ENCODE measurements at regions not wholly inside any gene's neighbourhood (a gene's known extent, or its start where the extent isn't known, plus 50 kb on each side); places are given as distances from the start of the nearest gene placed in this dataset.
A peak's percentile ranks its signal among the peaks of the same experiment; 100 is the strongest.

DNA sequence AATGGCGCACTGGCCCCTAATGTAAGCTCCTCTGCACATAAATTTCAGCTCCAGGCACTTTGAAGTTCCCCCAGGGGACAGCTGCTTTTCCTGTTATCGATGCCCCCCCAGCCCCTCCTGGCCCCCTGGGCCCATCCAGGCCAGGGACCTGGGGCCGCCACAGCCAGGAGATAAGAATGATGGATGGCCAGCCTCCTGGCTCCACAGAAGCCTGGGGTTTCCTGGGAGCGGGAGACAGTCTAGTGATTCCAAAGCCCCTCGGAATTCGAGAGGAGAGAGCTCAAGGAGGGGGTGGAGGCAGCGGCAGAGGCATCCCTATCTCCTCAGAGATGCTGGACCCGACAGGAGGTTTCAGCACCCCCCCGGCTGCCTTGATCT is 98.4 kb upstream of the HAND1 start:
- no peak for DNase-seq
- no peaks in the 10 kb centered on the region for H3K36me3 Mint-ChIP-seq (ENCODE audit: insufficient read depth, unreplicated experiment)
- intact Hi-C loops (cut with micrococcal nuclease; ENCODE audit: unreplicated experiment), result loop anchor here (1.0 to 2.0 kb wide), 2 partner anchors 56 to 109 kb away; no protein-coding TSS in a partner anchor
- peaks cover 7% of the 10 kb centered on the region for H3K4me1 Mint-ChIP-seq (ENCODE audit: low read depth, unreplicated experiment)
- no peak overlapping the region for H3K4me3 Mint-ChIP-seq (ENCODE audit: low read depth, unreplicated experiment)
- peaks cover 56% of the 10 kb centered on the region for H3K27me3 Mint-ChIP-seq (ENCODE audit: unreplicated experiment)
- BruUV-seq (replicated peaks), result no TSS peak
- no peak for TF ChIP-seq CTCF (IDR thresholded peaks at IDR 0.05; ENCODE audit: unreplicated experiment)
- no peak overlapping the region for H3K27ac Mint-ChIP-seq (ENCODE audit: unreplicated experiment)
- H3K9me3 Mint-ChIP-seq (ENCODE audit: low read depth, unreplicated experiment), result no peaks in the 10 kb centered on the region
- CTCF ChIA-PET, result no interaction called here

DNA sequence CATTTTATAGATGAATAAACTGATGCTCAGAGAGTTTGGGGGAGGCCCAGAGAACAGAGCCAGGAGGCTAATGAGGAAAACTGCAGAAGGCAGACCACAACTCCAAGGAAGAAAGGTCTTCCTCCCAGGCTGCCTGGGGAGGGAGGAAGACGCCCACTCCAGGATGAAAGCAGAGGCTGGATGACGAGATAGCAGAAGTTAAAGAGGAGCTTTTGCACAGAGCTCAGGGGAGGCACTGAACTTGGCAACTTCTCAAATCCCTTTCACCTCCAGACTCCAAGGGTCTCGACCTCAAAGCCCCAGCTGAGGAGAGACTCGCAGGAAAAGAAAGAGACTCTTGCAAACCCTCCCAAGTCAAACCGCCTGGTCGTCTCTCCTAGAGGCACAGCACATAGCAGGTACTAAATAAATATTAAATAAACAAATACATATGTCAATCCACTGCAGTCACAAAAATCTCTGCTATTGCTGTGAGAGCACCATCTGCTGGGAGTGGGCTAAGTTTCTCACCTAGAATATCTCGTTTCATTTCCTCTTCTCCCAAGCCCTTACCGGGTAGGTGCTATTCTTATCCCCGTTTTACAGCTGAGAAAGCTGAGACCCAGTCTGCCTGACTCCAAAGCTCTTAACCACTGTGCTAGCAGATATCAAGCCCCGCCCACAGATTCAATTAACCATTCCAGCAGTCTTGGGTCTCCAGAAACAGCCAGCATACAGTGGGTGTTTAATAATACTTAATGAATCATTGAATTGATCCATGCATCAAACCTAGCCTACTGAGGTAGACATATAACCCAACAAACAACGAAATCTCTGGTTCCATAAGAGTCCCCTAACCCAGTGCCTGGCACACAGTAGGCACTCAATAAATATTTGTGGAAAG is 97.8 kb upstream of the HAND1 start:
- Mint-ChIP-seq H3K4me1 (ENCODE audit: low read depth, unreplicated experiment) (peaks cover 7% of the 10 kb centered on the region), H3K4me3 (ENCODE audit: low read depth, unreplicated experiment) (no peak overlapping the region), H3K27me3 (ENCODE audit: unreplicated experiment) (peaks cover 63% of the 10 kb centered on the region), H3K9me3 (ENCODE audit: low read depth, unreplicated experiment) (no peaks in the 10 kb centered on the region), H3K27ac (ENCODE audit: unreplicated experiment) (no peak overlapping the region), H3K36me3 (ENCODE audit: insufficient read depth, unreplicated experiment) (no peaks in the 10 kb centered on the region)
- intact Hi-C loops (cut with micrococcal nuclease; ENCODE audit: unreplicated experiment), result loop anchor here (1.0 to 2.0 kb wide), 2 partner anchors 55 to 108 kb away; no protein-coding TSS in a partner anchor
- no TSS peak for BruUV-seq (replicated peaks)
- no peak for TF ChIP-seq CTCF (IDR thresholded peaks at IDR 0.05; ENCODE audit: unreplicated experiment)
- CTCF ChIA-PET, result no interaction called here
- DNase-seq, result peak; percentile 13

DNA sequence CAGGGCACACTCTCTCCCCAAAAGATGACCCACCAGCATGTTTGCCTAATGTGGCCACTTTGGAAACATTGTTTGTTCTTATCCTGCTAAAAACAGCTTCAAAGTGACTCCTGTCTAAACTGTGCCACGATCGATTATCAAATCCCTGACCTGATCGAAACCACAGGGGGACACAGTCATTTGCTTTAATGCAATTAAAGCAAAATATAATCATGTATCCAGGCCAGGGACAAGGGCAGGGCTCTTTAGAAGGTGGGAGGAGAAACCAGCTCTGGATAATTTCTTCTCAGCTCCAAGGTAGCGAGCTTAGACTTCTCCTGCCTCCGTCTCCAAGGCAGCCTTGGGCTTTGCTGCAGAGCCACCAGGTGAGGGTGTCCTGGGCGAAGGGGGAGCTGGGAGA is 95.0 kb upstream of the HAND1 start:
- no peak for DNase-seq
- no TSS peak for BruUV-seq (replicated peaks)
- H3K27ac Mint-ChIP-seq (ENCODE audit: unreplicated experiment), result no peak overlapping the region
- intact Hi-C loops (cut with micrococcal nuclease; ENCODE audit: unreplicated experiment), result no loop called here
- H3K27me3 Mint-ChIP-seq (ENCODE audit: unreplicated experiment), result peaks cover 74% of the 10 kb centered on the region
- TF ChIP-seq CTCF (IDR thresholded peaks at IDR 0.05; ENCODE audit: unreplicated experiment), result no peak
- H3K9me3 Mint-ChIP-seq (ENCODE audit: low read depth, unreplicated experiment), result no peaks in the 10 kb centered on the region
- H3K4me1 Mint-ChIP-seq (ENCODE audit: low read depth, unreplicated experiment), result peaks cover 7% of the 10 kb centered on the region
- no peak overlapping the region for H3K4me3 Mint-ChIP-seq (ENCODE audit: low read depth, unreplicated experiment)
- CTCF ChIA-PET, result interaction anchor here (0.6 kb wide), 1 partner anchor 57 kb away, joined by 3 read pairs; no protein-coding TSS in a partner anchor
- H3K36me3 Mint-ChIP-seq (ENCODE audit: insufficient read depth, unreplicated experiment), result no peaks in the 10 kb centered on the region

DNA sequence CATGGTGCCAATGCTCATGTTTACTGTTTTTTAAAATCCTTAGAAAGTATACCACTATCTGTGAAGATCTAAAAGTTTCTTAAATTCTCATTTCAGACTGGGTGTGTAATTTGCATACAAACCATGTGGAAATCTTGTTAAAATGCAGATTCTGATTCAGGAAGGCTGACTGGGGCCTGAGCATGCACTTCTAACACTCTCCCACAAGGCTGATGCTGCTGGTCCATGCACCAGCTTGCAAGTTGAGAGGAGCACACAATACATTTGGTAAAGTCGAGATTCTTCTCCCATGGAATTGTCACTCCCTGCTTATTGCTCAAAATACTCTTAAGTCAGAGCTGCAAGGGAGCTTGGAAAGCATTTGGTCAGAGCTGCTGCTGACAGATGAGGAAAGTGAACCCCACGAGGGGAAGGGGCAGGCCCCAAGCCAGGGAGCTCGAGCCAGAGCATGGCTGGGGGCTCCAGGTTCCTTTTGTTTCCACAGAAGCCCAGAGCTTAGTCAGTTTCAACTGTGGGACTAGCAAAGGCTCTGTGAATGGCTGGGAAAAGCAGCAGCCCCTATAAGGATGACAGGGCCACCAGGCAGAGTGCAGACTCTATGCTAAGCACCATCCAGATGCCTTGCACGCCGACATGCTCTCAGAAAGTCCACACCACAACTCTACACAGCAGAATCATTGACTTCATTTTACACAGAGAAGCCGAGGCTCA is 93.5 kb upstream of the HAND1 start:
- no peak for TF ChIP-seq CTCF (IDR thresholded peaks at IDR 0.05; ENCODE audit: unreplicated experiment)
- H3K4me1 Mint-ChIP-seq (ENCODE audit: low read depth, unreplicated experiment), result no peaks in the 10 kb centered on the region
- CTCF ChIA-PET, result interaction anchor here (0.5 to 0.6 kb wide), 2 partner anchors 18 to 23 kb away, joined by 4 read pairs; no protein-coding TSS in a partner anchor

More for the DNA sequence above, 93.5 kb upstream of the HAND1 start:
- BruUV-seq (replicated peaks), result no TSS peak
- no peak for DNase-seq
- no peaks in the 10 kb centered on the region for H3K9me3 Mint-ChIP-seq (ENCODE audit: low read depth, unreplicated experiment)
- no peaks in the 10 kb centered on the region for H3K36me3 Mint-ChIP-seq (ENCODE audit: insufficient read depth, unreplicated experiment)
- no peak overlapping the region for H3K4me3 Mint-ChIP-seq (ENCODE audit: low read depth, unreplicated experiment)
- H3K27ac Mint-ChIP-seq (ENCODE audit: unreplicated experiment), result no peak overlapping the region
- peaks cover 72% of the 10 kb centered on the region for H3K27me3 Mint-ChIP-seq (ENCODE audit: unreplicated experiment)
- intact Hi-C loops (cut with micrococcal nuclease; ENCODE audit: unreplicated experiment), result no loop called here
